SU-DHL-6 (cell line): ENCODE measurements at regions not wholly inside any gene's neighbourhood (a gene's known extent, or its start where the extent isn't known, plus 50 kb on each side); places are given as distances from the start of the nearest gene placed in this dataset.

Source experiments
- H2AFZ ChIP-seq: fragments of 200-600 bp; sonication (generic); 2 replicates; pipeline ENCODE4 v1.6.1; 2014; ENCODE audit warnings: low read depth, mild to moderate bottlenecking, moderate library complexity, mixed read lengths, antibody characterized with exemption, low read length; ENCODE audit not compliant: severe bottlenecking
- H3F3A ChIP-seq: fragments of 200-600 bp; shearing (Covaris generic); 2 replicates; pipeline ENCODE4 v1.6.0; 2016; ENCODE audit warnings: antibody characterized with exemption, mild to moderate bottlenecking; ENCODE audit not compliant: insufficient read depth
- H3K27ac ChIP-seq: fragments of 200-600 bp; sonication (generic); 2 replicates; pipeline ENCODE4 v1.5.1; 2016; ENCODE audit warnings: low read depth, mild to moderate bottlenecking, low read length, moderate library complexity, mixed read lengths
- H3K27me3 ChIP-seq: fragments of 200-600 bp; sonication (generic), shearing (Covaris generic); 2 replicates; pipeline ENCODE4 v1.6.0; 2014; ENCODE audit warnings: mild to moderate bottlenecking, low read length
- H3K36me3 ChIP-seq: fragments of 200-600 bp; sonication (generic); 2 replicates; pipeline ENCODE4 v1.6.1; 2014; ENCODE audit warnings: mild to moderate bottlenecking, low read length, mixed read lengths
- H3K4me2 ChIP-seq: fragments of 300-600, 200-600 bp; shearing (Covaris generic), sonication (generic); 2 replicates; pipeline ENCODE4 v1.6.0; 2014; ENCODE audit warnings: low read length, low read depth, mild to moderate bottlenecking; ENCODE audit not compliant: poor library complexity, severe bottlenecking
- H3K4me3 ChIP-seq: fragments of 200-600 bp; sonication (generic); 2 replicates; pipeline ENCODE4 v1.5.1; 2014; ENCODE audit warnings: antibody characterized with exemption, low read length, mild to moderate bottlenecking, mixed read lengths; ENCODE audit not compliant: insufficient read depth, poor library complexity, severe bottlenecking
- H3K79me2 ChIP-seq: fragments of 200-600 bp; sonication (generic); 2 replicates; pipeline ENCODE4 v1.6.1; 2014; ENCODE audit warnings: mild to moderate bottlenecking, low read length, moderate library complexity; ENCODE audit not compliant: insufficient read depth
- H3K9ac ChIP-seq: fragments of 200-600 bp; sonication (generic); 2 replicates; pipeline ENCODE4 v1.7.0; 2014; ENCODE audit warnings: mild to moderate bottlenecking, low read length
- H3K9me2 ChIP-seq: fragments of 200-600 bp; sonication (generic); replicated peaks from 2 replicates; pipeline ENCODE4 v1.6.1; 2014; ENCODE audit warnings: low read length; ENCODE audit not compliant: insufficient read depth
- H3K9me3 ChIP-seq: fragments of 200-600 bp; sonication (generic); 2 replicates; pipeline ENCODE4 v1.6.1; 2014; ENCODE audit warnings: low read length, mixed read lengths; ENCODE audit not compliant: insufficient read depth
- H4K20me1 ChIP-seq: fragments of 200-600 bp; sonication (generic); 2 replicates; pipeline ENCODE4 v1.6.1; 2014; ENCODE audit warnings: low read depth, mild to moderate bottlenecking, antibody characterized with exemption, low read length, moderate library complexity, mixed read lengths
- EZH2phosphoT487 ChIP-seq: fragments of 200-600 bp; sonication (generic), shearing (Covaris generic); conservative IDR thresholded peaks from 2 replicates; pipeline ENCODE4 v1.6.1; 2018; ENCODE audit warnings: mild to moderate bottlenecking, antibody characterized with exemption, low read length, moderate library complexity, mixed read lengths
- TF ChIP-seq, protein P1 (sequence below): fragments of 200-600 bp; sonication (generic); IDR thresholded peaks from one replicate; pipeline ENCODE4 v1.5.1; 2017; ENCODE audit warnings: antibody characterized with exemption, mild to moderate bottlenecking, low read length, moderate library complexity; ENCODE audit not compliant: insufficient read depth, poor library complexity, severe bottlenecking

DNA sequence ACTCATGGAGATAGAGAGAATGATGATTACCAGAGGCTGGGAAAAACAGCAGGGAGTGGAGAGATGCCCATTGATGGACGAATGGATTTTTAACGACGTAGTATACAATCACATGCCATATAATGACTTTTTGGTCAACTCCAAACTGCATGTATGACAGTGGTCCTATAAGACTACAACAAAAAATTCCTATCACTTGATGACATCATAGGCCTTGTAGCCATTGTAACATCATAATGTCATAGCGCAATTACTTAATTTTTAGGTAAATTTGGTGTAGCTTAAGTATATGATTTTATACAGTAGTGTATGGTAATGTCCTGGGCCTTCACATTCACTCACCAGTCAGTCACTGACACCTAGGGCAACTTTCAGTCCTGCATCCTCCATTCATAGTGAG lies 264.3 kb downstream of the RAP2B start:
- no peak for TF ChIP-seq EZH2phosphoT487
- TF ChIP-seq, protein P1, sequence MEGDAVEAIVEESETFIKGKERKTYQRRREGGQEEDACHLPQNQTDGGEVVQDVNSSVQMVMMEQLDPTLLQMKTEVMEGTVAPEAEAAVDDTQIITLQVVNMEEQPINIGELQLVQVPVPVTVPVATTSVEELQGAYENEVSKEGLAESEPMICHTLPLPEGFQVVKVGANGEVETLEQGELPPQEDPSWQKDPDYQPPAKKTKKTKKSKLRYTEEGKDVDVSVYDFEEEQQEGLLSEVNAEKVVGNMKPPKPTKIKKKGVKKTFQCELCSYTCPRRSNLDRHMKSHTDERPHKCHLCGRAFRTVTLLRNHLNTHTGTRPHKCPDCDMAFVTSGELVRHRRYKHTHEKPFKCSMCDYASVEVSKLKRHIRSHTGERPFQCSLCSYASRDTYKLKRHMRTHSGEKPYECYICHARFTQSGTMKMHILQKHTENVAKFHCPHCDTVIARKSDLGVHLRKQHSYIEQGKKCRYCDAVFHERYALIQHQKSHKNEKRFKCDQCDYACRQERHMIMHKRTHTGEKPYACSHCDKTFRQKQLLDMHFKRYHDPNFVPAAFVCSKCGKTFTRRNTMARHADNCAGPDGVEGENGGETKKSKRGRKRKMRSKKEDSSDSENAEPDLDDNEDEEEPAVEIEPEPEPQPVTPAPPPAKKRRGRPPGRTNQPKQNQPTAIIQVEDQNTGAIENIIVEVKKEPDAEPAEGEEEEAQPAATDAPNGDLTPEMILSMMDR, result no peak
- no peak overlapping the region for H3K4me3 ChIP-seq
- no peak overlapping the region for H3K27ac ChIP-seq

GRCh38 chr3:153426803-153427202 lies 264.8 kb downstream of the RAP2B start:
- no peak overlapping the region for H3K9ac ChIP-seq
- no peaks in the 10 kb centered on the region for H3K9me2 ChIP-seq
- H3K4me3 ChIP-seq, result no peak overlapping the region
- no peaks in the 10 kb centered on the region for H3K36me3 ChIP-seq
- H3F3A ChIP-seq, result no peaks in the 10 kb centered on the region
- no peak for TF ChIP-seq EZH2phosphoT487
- TF ChIP-seq, protein P1, result no peak
- H4K20me1 ChIP-seq, result no peaks in the 10 kb centered on the region
- H3K4me2 ChIP-seq, result no peak overlapping the region
- no peak overlapping the region for H3K27ac ChIP-seq
- H3K9me3 ChIP-seq, result peaks cover 4% of the 10 kb centered on the region; the same call in 1 of the 2 replicates
- H3K27me3 ChIP-seq, result no peaks in the 10 kb centered on the region
- no peaks in the 10 kb centered on the region for H3K79me2 ChIP-seq
- H2AFZ ChIP-seq, result no peak overlapping the region

More for the DNA sequence above, 264.3 kb downstream of the RAP2B start:
- Histone ChIP-seq H3K36me3 (no peaks in the 10 kb centered on the region), H3K9me2 (no peaks in the 10 kb centered on the region), H3K27me3 (no peaks in the 10 kb centered on the region), H4K20me1 (no peaks in the 10 kb centered on the region), H3K9ac (no peak overlapping the region), H3K4me2 (no peak overlapping the region), H3K79me2 (no peaks in the 10 kb centered on the region), H3F3A (no peaks in the 10 kb centered on the region), H3K9me3 (peaks cover 4% of the 10 kb centered on the region; the same call in 1 of the 2 replicates), H2AFZ (no peak overlapping the region)

DNA sequence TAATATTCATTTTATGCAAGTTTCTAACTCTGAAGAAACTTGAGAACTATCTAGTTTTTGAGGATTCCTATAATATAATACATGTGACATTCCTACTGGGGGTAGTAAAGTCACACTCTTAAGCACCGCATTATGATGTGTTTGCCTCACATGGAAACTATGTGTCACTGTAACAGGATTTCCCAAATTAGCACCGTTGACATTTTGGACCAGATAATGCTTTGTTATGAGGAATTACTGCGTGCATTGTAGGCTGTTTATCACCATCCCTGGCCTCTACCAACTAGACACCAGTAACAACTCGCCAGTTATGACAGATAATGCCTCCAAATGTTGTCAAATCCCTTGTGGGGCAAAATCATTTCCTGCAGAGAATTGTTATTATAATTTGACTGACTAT lies 267.8 kb downstream of the RAP2B start:
- Histone ChIP-seq H3K4me2 (no peak overlapping the region), H3K9ac (no peak overlapping the region), H3K36me3 (no peaks in the 10 kb centered on the region), H3K79me2 (no peaks in the 10 kb centered on the region), H3K27me3 (no peaks in the 10 kb centered on the region), H3K4me3 (no peak overlapping the region), H3K27ac (no peak overlapping the region), H2AFZ (no peak overlapping the region), H3F3A (no peaks in the 10 kb centered on the region), H4K20me1 (no peaks in the 10 kb centered on the region), H3K9me2 (no peaks in the 10 kb centered on the region), H3K9me3 (no peaks in the 10 kb centered on the region)
- TF ChIP-seq, protein P1, result no peak
- TF ChIP-seq EZH2phosphoT487, result no peak
